ENCODE measurements at regions not wholly inside any gene's neighbourhood (a gene's known extent, or its start where the extent isn't known, plus 50 kb on each side); places are given as distances from the start of the nearest gene placed in this dataset.
A peak's percentile ranks its signal among the peaks of the same experiment; 100 is the strongest.
"Not testable (repeated sequence)": the region's sequence is repeated elsewhere in the genome, so short reads cannot be mapped to it uniquely, and the experiment has no call there.

DNA sequence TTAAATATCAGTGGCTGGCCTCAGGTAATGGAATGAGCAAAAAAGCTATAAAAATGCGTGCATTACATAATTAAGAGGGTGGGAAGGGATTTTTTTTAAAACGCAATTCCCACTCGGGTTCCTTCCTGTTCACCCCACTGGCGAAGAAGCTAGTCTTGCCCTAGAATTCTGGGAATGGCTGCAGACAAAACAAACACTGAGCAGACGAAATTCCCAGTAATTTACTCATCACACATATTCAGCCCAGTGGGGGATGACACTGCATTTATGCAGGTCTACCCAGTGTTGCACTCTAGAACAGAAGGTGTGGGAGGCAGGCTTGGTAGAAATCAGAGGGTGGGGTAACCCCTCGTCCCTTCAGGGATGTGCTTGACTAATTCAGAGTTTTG is 2695.0 kb upstream of the DEFB115 start:
- peaks cover 26% of the 10 kb centered on the region for H3K9me3 Mint-ChIP-seq
- H3K27ac Mint-ChIP-seq: no peak overlapping the region
- ATAC-seq (ENCODE audit: low read depth): no peak
- no peak for DNase-seq
- ChIA-PET CTCF (no interaction called here), POLR2A (no interaction called here)
- TF ChIP-seq, protein P1, sequence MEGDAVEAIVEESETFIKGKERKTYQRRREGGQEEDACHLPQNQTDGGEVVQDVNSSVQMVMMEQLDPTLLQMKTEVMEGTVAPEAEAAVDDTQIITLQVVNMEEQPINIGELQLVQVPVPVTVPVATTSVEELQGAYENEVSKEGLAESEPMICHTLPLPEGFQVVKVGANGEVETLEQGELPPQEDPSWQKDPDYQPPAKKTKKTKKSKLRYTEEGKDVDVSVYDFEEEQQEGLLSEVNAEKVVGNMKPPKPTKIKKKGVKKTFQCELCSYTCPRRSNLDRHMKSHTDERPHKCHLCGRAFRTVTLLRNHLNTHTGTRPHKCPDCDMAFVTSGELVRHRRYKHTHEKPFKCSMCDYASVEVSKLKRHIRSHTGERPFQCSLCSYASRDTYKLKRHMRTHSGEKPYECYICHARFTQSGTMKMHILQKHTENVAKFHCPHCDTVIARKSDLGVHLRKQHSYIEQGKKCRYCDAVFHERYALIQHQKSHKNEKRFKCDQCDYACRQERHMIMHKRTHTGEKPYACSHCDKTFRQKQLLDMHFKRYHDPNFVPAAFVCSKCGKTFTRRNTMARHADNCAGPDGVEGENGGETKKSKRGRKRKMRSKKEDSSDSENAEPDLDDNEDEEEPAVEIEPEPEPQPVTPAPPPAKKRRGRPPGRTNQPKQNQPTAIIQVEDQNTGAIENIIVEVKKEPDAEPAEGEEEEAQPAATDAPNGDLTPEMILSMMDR (IDR thresholded peaks at IDR 0.05): no peak
- intact Hi-C loops (cut with micrococcal nuclease): no loop called here
- H3K27me3 Mint-ChIP-seq: no peaks in the 10 kb centered on the region
- H3K4me1 Mint-ChIP-seq: no peaks in the 10 kb centered on the region
- H3K4me3 Mint-ChIP-seq: no peak overlapping the region
- H3K36me3 Mint-ChIP-seq (ENCODE audit: low read depth): peaks cover 17% of the 10 kb centered on the region

DNA sequence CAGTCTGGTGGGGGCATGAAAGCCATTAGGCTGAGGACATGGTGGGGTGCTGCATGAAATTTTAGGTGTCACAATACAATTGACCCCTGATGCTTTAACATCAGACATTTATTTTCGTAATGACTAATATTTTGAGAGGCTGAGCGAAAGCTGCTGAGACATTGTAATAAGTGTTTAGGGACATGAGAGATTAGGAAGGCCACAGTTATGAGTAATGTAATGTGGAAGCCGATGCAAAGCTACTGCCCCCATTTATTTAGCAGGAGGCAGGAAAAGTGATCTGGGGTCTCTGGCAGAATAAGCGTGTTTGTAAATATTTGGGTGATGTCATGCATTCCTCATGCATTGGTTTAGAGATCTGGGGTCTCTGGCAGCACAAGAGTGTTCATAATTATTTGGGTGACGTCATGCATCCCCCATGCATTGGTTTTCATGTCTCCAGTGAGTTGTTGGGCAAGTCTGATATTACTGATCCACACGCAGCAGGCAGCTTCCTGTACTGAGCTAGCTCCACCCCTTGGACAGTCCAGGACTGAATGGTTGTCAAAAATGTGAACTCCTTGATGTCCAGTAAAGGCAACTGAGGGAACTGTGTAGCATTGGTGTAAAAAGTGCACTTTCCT is 2694.5 kb upstream of the DEFB115 start:
- peaks cover 17% of the 10 kb centered on the region for H3K36me3 Mint-ChIP-seq (ENCODE audit: low read depth)
- H3K4me3 Mint-ChIP-seq; DNase-seq; POLR2A ChIA-PET; CTCF ChIA-PET; H3K27ac Mint-ChIP-seq; ATAC-seq (ENCODE audit: low read depth); H3K4me1 Mint-ChIP-seq; intact Hi-C loops (cut with micrococcal nuclease); H3K27me3 Mint-ChIP-seq: not testable (repeated sequence)
- H3K9me3 Mint-ChIP-seq: peaks cover 26% of the 10 kb centered on the region

DNA sequence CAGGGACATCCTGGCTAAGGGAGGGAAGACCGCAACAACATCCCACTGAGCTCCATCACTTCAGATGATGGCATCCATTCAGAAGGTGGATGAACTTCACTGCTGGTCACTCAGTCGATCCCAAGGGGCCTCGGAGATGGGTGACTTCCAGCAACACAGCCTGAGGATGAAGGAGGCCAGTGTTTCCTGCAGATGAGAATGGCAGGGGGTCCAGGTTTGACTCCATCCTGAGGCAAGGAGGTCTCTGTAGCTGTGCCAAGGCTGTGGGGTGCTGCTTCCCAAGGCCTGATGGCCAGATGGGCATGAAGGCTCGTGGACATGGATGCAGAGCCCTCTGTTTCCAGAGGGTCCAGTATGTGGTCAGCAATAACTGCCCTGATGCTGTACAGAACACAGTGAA is 2693.4 kb upstream of the DEFB115 start:
- peaks cover 23% of the 10 kb centered on the region for H3K9me3 Mint-ChIP-seq

DNA sequence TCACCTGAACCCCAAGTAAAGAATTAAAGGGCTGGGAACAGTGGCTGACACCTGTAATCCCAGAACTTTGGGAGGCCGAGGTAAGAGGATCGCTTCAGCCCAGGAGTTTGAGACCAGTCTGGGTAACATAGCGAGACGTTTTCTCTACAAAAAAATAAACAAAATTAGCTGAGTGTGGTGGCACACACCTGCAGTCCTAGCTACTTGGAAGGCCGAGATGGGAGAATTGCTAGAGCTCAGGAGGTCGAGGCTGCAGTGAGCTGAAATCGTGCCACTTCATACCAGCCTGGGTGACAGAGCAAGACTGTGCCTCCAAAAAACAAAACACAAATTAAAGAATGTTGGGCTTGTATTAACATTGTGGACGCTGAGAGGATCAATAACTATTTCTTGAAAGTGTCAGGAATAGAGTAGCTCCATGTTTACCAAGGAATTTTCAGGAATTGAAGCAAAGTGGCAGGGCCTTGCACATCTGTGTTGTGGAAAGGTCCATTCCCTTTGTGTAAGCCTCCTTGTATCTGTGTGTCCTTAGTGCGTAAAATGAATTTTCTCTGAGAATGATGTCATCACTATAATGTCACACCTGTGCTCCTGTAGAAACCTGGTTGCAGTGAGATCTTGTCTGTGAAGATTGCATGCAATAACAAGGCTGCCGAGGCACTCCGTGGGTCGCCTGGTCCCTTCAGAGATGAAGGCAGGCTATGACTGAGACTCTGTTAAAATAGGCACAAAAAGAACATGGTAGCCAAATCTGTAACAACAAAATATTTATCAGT is 2692.6 kb upstream of the DEFB115 start:
- ATAC-seq (ENCODE audit: low read depth); H3K27ac Mint-ChIP-seq; CTCF ChIA-PET; intact Hi-C loops (cut with micrococcal nuclease); H3K4me3 Mint-ChIP-seq; H3K27me3 Mint-ChIP-seq; POLR2A ChIA-PET; DNase-seq; H3K4me1 Mint-ChIP-seq: not testable (repeated sequence)
- Mint-ChIP-seq H3K9me3 (peaks cover 25% of the 10 kb centered on the region), H3K36me3 (ENCODE audit: low read depth) (peaks cover 17% of the 10 kb centered on the region)

More for the DNA sequence above, 2693.4 kb upstream of the DEFB115 start:
- H3K4me1 Mint-ChIP-seq; intact Hi-C loops (cut with micrococcal nuclease); CTCF ChIA-PET; H3K27ac Mint-ChIP-seq; POLR2A ChIA-PET; H3K27me3 Mint-ChIP-seq; DNase-seq; ATAC-seq (ENCODE audit: low read depth); H3K4me3 Mint-ChIP-seq: not testable (repeated sequence)
- peaks cover 17% of the 10 kb centered on the region for H3K36me3 Mint-ChIP-seq (ENCODE audit: low read depth)

DNA sequence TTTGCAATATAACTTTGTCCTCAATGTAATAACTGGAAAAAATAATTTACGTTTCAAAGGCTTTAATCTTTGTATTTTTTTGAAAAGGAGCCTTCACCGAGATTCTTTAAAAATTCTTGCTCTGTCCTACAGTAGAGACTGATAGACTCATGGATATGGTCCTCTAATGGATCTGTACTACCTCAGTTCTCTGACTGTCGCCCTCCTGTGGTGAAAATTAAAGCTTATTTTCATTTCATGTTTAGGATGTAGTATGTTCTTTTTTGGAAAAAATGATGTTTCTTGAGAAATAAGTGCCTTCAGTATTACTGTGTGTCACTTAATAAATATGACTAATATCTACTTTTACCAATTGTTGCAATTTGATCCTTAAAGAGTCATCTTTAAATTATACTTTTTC is 2681.5 kb upstream of the DEFB115 start:
- H3K27me3 Mint-ChIP-seq; H3K4me1 Mint-ChIP-seq; intact Hi-C loops (cut with micrococcal nuclease); ATAC-seq (ENCODE audit: low read depth); H3K9me3 Mint-ChIP-seq; H3K27ac Mint-ChIP-seq; POLR2A ChIA-PET; CTCF ChIA-PET; DNase-seq; H3K4me3 Mint-ChIP-seq: not testable (repeated sequence)
- peaks cover 30% of the 10 kb centered on the region for H3K36me3 Mint-ChIP-seq (ENCODE audit: low read depth)

DNA sequence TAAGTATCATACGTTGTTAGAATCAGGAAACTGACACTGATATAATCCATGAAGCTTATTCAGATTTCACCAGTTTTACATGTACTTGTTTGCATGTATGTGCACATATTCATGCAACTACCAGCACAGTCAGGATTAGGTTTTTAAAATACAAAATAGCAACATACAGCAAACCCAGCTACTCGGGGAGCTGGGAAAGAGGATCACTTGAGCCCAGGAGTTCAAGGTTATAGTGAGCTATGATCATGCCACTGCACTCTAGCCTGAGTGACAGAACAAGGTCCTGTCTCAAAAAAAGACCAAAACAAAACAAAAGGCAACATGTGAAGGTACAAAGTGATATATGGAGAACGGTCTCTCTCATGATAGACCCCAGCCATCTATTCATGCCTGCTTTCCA is 2665.8 kb upstream of the DEFB115 start:
- DNase-seq; H3K9me3 Mint-ChIP-seq; H3K4me1 Mint-ChIP-seq; H3K4me3 Mint-ChIP-seq; POLR2A ChIA-PET; intact Hi-C loops (cut with micrococcal nuclease); H3K27ac Mint-ChIP-seq; ATAC-seq (ENCODE audit: low read depth); H3K27me3 Mint-ChIP-seq; CTCF ChIA-PET: not testable (repeated sequence)
- peaks cover 17% of the 10 kb centered on the region for H3K36me3 Mint-ChIP-seq (ENCODE audit: low read depth)

DNA sequence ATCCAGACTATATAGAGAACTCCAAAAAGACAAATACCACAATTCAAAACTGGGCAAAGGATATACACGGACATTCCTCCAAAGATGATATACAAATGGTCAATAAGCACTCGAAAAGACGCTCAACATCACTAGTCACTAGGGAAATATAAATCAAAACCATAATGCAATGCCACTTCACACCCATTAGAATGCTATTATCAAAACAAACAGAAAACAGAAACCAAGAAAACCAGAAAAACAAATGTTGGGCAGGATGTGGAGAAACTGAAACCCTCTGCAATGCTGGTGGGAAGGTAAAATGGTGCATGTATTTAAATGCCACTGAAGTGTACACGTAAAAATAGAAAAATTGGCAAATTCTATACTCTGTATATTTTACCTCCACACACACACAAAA is 2664.1 kb upstream of the DEFB115 start:
- H3K9me3 Mint-ChIP-seq; POLR2A ChIA-PET; ATAC-seq (ENCODE audit: low read depth); intact Hi-C loops (cut with micrococcal nuclease); DNase-seq; H3K27me3 Mint-ChIP-seq; H3K4me3 Mint-ChIP-seq; H3K27ac Mint-ChIP-seq; CTCF ChIA-PET: not testable (repeated sequence)
- H3K4me1 Mint-ChIP-seq: peaks cover 21% of the 10 kb centered on the region
- H3K36me3 Mint-ChIP-seq (ENCODE audit: low read depth): peaks cover 21% of the 10 kb centered on the region

DNA sequence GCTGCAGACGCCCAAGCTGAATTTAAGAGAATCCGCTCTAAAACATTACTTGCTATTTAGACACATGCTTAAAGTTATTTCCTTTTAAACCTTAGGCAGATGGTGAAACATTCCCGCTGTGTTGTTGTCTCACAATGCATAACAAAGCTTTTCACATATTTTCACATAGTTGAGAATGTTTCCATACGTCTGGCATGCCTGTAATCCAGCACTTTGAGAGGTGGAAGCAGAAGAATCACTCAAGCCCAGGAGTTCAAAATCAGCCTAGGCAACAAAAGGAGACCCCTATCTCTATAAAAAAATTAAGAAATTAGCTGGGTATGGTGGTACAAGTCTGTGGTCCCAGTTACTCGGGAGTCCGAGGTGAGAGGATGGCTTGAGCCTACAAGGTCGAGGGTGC is 2663.0 kb upstream of the DEFB115 start:
- CTCF ChIA-PET; ATAC-seq (ENCODE audit: low read depth); H3K9me3 Mint-ChIP-seq; H3K4me3 Mint-ChIP-seq; H3K27me3 Mint-ChIP-seq; POLR2A ChIA-PET; H3K27ac Mint-ChIP-seq; DNase-seq; intact Hi-C loops (cut with micrococcal nuclease): not testable (repeated sequence)
- Mint-ChIP-seq H3K4me1 (peaks cover 21% of the 10 kb centered on the region), H3K36me3 (ENCODE audit: low read depth) (peaks cover 17% of the 10 kb centered on the region)

DNA sequence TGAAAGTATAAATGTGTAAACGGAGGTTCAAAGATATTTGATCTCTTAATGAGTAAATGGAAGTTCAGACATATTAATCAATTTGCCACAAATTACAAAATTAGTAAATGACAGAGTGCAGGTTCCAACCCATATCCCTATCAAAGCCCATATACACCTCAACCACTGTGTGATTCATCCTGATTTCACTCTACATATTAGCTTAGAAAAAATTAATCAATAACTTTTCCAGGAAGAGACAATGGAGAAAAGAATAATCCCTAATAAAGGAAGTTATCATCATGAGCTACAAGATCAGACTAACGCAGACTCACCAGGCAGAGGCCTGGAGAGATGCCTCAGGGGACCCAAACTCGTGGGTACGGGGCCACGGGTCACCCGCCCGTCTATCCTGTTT is 2655.5 kb upstream of the DEFB115 start:
- Mint-ChIP-seq H3K27ac (peak overlapping the region; percentile 87), H3K4me3 (peak overlapping the region; percentile 97), H3K36me3 (ENCODE audit: low read depth) (peaks cover 13% of the 10 kb centered on the region), H3K4me1 (peaks cover 27% of the 10 kb centered on the region)
- ATAC-seq (ENCODE audit: low read depth); H3K27me3 Mint-ChIP-seq; H3K9me3 Mint-ChIP-seq; intact Hi-C loops (cut with micrococcal nuclease); CTCF ChIA-PET; DNase-seq: not testable (repeated sequence)
- POLR2A ChIA-PET: interaction anchor here (1.0 kb wide), 1 partner anchor 14 kb away, joined by 3 read pairs; no protein-coding TSS in a partner anchor

DNA sequence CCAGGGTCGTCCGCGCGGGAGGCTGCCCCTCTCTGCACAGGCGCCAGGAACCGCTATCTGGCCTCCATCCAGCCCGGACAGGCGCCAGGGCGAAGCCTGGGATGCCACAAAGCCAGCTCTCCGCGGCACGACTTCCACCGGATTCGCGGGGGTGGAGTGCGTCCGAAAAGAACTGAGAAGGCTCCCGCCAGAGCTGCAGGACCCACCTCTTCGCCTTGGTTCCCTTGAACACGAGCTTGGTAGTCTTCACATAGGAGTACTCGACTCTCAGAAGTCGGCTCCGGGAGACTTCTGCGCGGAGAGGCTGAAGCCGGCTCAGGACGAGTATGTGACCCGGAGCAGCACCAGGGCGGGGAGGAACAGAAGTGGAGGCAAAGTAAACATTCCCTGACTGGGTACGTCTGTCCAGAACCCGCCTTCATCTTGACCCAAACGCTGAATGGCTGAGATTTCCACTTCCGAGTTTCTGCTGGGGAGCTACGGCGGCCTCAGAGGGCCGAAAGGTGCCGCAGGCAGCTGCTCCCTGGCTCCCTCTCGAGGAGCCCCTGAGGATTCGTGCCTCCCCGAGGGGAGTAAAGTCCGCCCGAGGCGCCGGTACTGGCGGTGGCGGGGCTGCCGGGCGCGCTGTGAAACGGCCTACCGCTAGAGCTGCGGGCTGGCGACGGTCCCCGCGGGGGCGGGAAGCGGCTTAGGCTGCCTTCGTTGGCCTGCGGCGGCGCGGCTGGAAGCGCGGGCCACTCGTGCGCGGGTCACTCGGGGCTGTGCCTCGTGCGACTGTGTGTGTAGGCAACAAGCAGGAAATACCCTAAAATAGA is 2654.9 kb upstream of the DEFB115 start:
- H3K36me3 Mint-ChIP-seq (ENCODE audit: low read depth): peaks cover 10% of the 10 kb centered on the region
- DNase-seq: peak; percentile 71
- peak overlapping the region; percentile 97 for H3K4me3 Mint-ChIP-seq
- ATAC-seq (ENCODE audit: low read depth): peak; percentile 97
- H3K27me3 Mint-ChIP-seq; intact Hi-C loops (cut with micrococcal nuclease); CTCF ChIA-PET; H3K9me3 Mint-ChIP-seq: not testable (repeated sequence)
- H3K4me1 Mint-ChIP-seq: peaks cover 23% of the 10 kb centered on the region
- POLR2A ChIA-PET: interaction anchor here (1.0 kb wide), 1 partner anchor 14 kb away, joined by 3 read pairs; no protein-coding TSS in a partner anchor
- peak overlapping the region; percentile 87 for H3K27ac Mint-ChIP-seq

DNA sequence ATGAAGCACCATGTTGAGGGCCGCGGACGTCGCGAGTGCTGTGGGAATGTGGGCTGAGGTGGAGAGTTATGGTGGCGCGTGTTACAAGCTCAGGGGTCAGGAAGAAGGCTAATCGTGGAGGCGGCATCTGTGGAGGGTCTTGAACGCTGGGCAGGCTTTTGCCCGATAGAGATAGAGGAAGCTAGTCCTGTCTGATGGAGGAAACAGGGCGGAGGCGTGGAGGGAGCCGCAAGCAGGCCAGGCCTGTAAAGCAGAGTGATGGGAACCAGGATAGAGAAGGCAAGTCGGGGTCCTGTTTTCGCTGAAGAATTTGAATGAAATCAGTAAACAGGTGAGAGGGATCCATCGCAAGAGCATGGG is 2654.3 kb upstream of the DEFB115 start:
- H3K36me3 Mint-ChIP-seq (ENCODE audit: low read depth); CTCF ChIA-PET; POLR2A ChIA-PET; intact Hi-C loops (cut with micrococcal nuclease); H3K27me3 Mint-ChIP-seq; ATAC-seq (ENCODE audit: low read depth); H3K9me3 Mint-ChIP-seq; DNase-seq: not testable (repeated sequence)
- peak overlapping the region; percentile 79 for H3K27ac Mint-ChIP-seq
- peak overlapping the region; percentile 97 for H3K4me3 Mint-ChIP-seq
- peaks cover 19% of the 10 kb centered on the region for H3K4me1 Mint-ChIP-seq
